CD1c-positive myeloid dendritic cell (primary cell): ENCODE measurements at regions not wholly inside any gene's neighbourhood (a gene's known extent, or its start where the extent isn't known, plus 50 kb on each side); places are given as distances from the start of the nearest gene placed in this dataset.

Experiments used
- DNase-seq: peaks from one replicate; pipeline ENCODE4 v3.0.0-alpha.2; 2016; ENCODE audit errors: extremely low spot score

GRCh38 chr6:1091900-1092299 is 220.0 kb upstream of the FOXQ1 start:
- no peak for DNase-seq

- no peak for DNase-seq
These were observed 222.0 kb upstream of the FOXQ1 start for GRCh38 chr6:1089859-1090258.

- DNase-seq: no peak
These were observed 223.4 kb upstream of the FOXQ1 start for GRCh38 chr6:1088492-1089001.

GRCh38 chr6:1087154-1087843 is 224.6 kb upstream of the FOXQ1 start:
- no peak for DNase-seq

GRCh38 chr6:1086446-1087153 is 225.3 kb upstream of the FOXQ1 start:
- DNase-seq: no peak

GRCh38 chr6:1082285-1082935 is 229.5 kb upstream of the FOXQ1 start:
- DNase-seq: no peak

GRCh38 chr6:1081551-1082284 is 230.2 kb upstream of the FOXQ1 start:
- no peak for DNase-seq

- DNase-seq: no peak
These were observed 231.2 kb upstream of the FOXQ1 start for GRCh38 chr6:1080453-1081337.

- no peak for DNase-seq
These were observed 232.4 kb upstream of the FOXQ1 start for GRCh38 chr6:1079525-1079924.

GRCh38 chr6:1077478-1078416 is 234.2 kb upstream of the FOXQ1 start:
- DNase-seq: no peak

- no peak for DNase-seq
These were observed 235.1 kb upstream of the FOXQ1 start for GRCh38 chr6:1076531-1077459.

GRCh38 chr6:1075880-1076279 is 236.0 kb upstream of the FOXQ1 start:
- no peak for DNase-seq

GRCh38 chr6:1075444-1075843 is 236.5 kb upstream of the FOXQ1 start:
- no peak for DNase-seq

GRCh38 chr6:1070085-1070521 is 241.8 kb upstream of the FOXQ1 start:
- no peak for DNase-seq

- no peak for DNase-seq
These were observed 243.0 kb upstream of the FOXQ1 start for GRCh38 chr6:1068905-1069304.

GRCh38 chr6:1068068-1068467 is 243.8 kb upstream of the FOXQ1 start:
- no peak for DNase-seq

GRCh38 chr6:1067346-1067745 is 244.6 kb upstream of the FOXQ1 start:
- DNase-seq: no peak

- DNase-seq: no peak
These were observed 245.3 kb upstream of the FOXQ1 start for GRCh38 chr6:1066449-1067090.
